Stimulated activated CD8-positive, alpha-beta memory T cell treated with anti-CD3 and anti-CD28 coated beads, Interleukin-15, amount 100 ng/mL, for 4 hours (primary cell): ENCODE measurements at regions not wholly inside any gene's neighbourhood (a gene's known extent, or its start where the extent isn't known, plus 50 kb on each side); places are given as distances from the start of the nearest gene placed in this dataset.

Experiments
- DNase-seq, 2 donors: peaks; one replicate each; pipeline ENCODE4 v3.0.0-alpha.2; 2020; ENCODE audit warnings: low read depth in 2 of 2

GRCh38 chr2:16333681-16334080, 332.0 kb downstream of the CYRIA start:
- DNase-seq = no peak

- no peak for DNase-seq
Observed at GRCh38 chr2:16332681-16333557, 332.7 kb downstream of the CYRIA start.

- DNase-seq = no peak
Observed at GRCh38 chr2:16331772-16332171, 333.9 kb downstream of the CYRIA start.

DNA sequence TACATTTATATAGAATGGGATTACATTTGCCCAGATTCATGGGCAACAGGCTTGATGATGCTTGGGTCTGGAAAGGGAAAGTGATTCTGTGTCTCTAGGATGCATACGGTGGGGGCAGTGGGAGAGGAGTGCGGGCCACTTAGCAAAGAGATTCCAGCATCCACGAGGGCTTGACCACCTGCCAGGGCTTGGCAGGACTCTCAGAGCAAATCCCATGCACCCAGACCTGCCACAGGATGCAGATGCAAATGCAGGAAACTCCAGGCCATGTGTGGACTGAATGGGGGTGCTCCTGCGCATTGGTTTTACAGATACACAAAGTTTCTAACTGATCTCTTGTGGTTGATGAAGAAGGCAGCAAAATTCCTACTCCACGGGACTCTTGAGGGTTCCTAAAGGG, 334.7 kb downstream of the CYRIA start:
- DNase-seq = no peak

GRCh38 chr2:16330571-16330970, 335.1 kb downstream of the CYRIA start:
- DNase-seq = no peak

DNA sequence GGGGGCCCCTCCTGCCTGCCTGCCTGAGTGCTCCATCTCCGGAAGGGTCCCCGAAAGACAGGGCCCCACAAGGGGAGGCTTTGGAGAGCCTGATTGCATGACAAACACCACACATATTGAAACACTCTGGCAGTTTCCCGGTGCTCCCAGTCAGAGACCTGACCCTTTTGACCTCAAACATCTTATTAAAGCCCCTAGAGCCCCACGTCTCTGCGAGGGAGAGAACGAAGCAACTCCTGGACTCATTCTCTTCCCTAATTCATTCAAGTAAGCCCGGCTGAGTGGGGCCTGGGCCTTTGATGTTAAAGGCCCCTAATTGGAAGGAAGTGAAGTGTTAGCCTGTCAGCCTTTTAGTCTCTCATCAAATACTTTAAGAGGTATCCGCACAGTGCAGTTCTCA, 335.6 kb downstream of the CYRIA start:
- DNase-seq = no peak

- no peak for DNase-seq
Observed at GRCh38 chr2:16329421-16329820, 336.2 kb downstream of the CYRIA start.

DNA sequence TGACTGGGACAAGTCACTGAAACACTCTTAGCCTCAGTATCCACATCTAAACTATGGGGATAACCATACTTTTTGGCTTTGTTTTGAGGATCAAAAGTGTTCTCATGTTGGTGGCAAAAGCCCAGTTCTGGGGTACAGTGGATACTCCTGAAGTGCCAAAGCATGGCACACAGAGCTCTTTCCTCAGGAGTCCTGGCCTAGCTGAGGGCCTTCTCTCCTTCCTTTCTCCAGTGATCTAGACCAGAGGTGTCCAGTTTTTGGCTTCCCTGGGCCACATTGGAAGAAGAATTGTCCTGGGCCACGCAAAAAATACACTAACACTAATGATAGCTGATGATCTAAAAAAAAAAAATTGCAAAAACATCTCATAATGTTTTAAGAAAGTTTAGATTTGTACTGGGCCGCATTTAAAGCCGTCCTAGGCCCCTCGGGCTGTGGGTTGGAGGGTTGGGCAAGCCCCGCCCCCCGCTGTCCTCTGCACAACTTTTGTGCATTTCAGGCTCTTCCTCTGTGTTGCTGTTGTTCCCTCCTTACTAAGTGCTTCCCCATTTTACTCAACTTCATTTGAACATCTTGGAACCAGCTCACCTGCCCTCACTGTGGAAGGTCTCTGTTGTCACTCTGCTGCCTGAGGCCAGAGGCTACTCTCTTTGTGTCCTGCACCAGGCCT, 337.0 kb downstream of the CYRIA start:
- DNase-seq = no peak

- no peak for DNase-seq
Observed at GRCh38 chr2:16327326-16327725, 338.3 kb downstream of the CYRIA start.

DNA sequence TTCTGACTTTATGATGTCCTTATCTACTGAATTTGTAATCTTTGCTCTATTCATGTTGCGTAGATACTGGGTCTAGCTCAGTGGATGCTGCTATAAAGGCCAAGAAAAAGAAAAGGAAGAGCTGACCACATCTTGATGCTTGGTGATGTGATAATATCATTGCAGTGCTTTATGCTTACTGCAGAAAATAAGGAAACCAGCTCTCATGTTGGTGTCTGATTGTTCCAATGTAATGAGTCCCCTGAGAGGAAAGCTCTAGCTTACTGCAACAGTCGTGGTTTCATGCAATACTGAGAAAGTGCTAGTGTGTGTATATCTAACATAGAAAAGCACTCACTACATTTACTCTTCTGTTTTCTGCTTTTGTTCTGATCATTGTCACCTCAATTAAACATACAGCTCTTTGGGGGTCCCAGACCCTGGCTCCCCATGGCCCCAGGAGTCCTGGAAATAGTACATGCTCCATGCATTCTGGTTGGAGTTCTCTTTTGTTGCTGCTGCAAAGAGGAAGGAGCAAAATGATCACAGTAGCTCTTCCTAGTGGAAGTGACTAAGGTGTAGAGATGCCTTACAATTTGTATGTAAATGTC, 338.8 kb downstream of the CYRIA start:
- no peak for DNase-seq

DNA sequence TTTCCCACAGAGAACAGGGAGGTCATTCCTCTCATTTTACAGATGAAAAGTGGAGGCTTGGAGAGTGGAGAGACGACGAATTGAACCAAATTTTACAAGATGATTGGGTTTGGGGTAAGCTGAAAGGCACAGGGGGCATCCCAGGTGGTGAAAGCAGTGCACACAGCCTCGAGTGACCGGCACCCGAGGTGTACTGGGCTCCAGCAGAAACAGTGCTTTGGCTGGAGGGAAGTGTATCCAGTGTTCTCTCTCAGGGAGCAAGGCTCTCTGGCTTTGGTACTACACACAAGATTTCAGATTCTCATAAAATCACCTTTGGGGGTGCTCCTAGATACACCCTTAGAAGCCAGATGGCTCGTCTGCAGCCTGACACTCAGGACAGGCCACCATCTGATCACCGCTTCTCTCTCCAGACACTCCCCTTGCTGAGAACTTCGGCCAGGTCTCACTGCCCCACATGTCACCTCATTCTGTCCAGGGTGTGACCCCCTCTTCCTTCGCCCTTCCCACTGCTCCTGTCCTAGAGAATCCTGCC, 339.6 kb downstream of the CYRIA start:
- DNase-seq = no peak

GRCh38 chr2:16325016-16325975, 340.3 kb downstream of the CYRIA start:
- no peak for DNase-seq

GRCh38 chr2:16324544-16324937, 341.1 kb downstream of the CYRIA start:
- no peak for DNase-seq

DNA sequence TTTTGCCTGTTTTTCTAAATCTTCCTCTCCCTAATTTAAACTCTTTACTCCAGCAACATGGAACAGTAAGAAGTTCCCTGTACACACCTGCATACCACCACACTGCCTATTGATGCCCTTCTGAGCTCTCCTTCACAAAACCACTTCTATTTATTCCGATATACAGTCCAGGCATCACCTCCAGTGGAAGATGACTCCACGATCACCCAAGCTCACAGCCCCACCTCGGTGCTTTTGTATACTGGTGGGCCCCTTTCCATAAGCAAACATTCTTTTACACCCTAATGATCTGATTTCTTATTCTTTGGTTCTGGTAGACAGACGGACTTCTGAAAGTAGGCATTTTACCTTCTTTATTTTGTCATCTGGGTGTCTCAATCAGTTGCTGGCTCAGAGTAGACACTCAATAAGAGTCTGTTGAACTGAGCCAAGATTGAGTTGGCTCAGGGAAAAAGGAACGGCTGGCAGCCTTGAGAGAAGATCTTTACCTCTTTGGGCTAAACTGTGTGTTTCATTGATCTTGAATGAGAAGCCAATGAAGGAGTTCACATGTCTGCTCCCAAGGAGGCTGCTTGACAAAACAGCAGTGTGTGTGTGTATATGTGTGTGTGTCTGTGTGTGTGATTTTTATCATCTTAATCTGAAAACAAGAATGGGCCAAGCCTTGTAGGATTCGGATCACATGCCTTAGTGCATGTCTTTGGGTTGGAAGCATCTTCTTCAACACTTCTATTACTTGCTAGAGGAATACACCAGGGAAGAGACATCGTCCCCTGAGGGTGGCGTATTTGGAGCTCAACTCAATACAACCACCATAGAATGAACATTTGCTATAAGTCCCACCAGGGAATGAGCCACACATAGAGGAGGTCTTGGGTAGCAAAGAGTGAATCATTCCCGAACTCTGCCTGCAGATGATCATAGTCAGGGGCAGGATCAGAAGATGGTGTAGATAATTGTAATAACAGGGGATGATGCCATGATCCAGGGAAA, 341.8 kb downstream of the CYRIA start:
- DNase-seq = no peak

- DNase-seq = no peak
Observed at GRCh38 chr2:16323126-16323520, 342.5 kb downstream of the CYRIA start.

DNA sequence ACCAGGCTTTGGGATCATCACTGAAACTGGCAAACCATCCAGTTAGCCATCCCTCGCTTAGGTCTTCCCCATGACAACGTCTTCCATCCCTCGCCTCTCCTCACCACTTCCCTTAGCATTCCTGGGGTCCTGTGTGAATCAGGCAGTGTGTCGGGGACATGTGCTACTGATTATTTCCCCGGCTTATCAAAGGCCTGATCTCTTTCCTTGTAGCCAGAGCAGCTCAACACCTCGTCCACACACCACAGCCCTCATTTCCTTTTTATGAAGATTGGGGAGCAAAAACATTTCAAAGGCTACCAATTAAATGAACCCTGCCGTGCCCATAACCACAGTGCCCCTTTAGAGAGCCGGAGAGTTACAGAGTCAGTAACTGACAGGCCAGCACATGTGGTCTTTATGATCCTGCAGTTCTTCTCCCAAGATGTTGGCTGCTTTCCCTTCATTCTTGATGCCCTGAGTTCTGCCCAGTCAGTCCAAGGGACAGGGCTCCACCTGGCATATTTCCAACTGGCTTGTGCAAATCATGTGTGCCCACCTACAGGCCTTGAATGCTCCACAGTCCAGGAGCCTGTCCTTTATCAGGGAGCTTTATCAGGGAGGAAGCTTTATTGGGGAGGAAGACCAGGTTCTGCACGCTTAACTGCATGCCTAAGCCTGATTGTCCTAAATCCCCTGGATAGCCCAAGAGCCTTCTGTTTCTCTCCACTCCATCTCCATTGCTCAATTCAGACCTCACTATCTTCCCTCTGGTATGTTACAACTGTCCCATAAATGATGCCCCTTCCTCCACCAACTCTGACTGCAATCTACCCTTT, 343.1 kb downstream of the CYRIA start:
- DNase-seq = no peak

DNA sequence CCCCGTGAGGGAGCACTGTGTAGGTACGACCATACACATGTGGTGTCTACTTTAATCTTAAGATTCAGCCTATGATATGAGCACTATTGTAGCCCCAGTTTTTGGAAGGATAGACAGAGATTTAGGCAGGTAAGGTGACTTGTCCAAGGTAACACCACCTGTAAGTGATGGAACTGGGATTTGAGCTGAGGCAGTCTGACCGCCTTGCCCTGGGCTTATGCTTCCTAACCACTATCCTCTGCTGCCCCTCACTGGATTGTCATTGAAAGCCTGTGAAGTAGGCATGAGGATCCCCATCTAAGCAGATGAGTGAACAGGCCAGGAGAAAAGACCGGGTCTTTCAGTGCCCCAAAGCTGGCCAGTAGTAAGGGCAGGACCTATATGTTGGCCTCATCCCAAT, 343.8 kb downstream of the CYRIA start:
- no peak for DNase-seq

- DNase-seq = no peak
Observed at GRCh38 chr2:16321256-16321655, 344.4 kb downstream of the CYRIA start.

DNA sequence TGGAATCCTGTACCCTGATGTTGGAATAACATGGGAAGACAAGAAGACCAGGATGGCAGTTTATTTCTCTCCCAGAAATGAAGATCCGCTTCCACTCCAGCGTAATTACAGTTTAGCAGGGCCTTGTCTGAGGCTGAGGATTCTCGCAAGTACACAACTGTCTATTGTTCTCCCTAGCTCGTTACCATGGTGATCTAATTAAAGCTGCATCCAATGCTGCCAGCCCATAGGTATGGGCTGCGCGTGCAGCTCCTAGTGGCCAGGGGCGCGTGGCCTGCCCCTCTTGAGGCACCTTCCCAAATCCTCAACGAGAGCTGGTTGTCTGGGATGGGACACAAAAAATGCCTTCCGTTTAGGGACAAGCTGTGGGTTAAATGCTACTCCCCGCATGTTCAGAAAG, 344.9 kb downstream of the CYRIA start:
- no peak for DNase-seq
